HTR-8/SVneo (cell line): ENCODE measurements at regions not wholly inside any gene's neighbourhood (a gene's known extent, or its start where the extent isn't known, plus 50 kb on each side); places are given as distances from the start of the nearest gene placed in this dataset.

Source experiments
- DNase-seq: peaks from one replicate; pipeline ENCODE4 v3.0.0; 2011; ENCODE audit warnings: low spot score, mixed read lengths; ENCODE audit not compliant: insufficient read length
- FAIRE-seq: peaks from 2 replicates; lab custom pipeline; 2011; peaks lifted over from hg19 to GRCh38; lab: Jason Lieb, UNC

DNA sequence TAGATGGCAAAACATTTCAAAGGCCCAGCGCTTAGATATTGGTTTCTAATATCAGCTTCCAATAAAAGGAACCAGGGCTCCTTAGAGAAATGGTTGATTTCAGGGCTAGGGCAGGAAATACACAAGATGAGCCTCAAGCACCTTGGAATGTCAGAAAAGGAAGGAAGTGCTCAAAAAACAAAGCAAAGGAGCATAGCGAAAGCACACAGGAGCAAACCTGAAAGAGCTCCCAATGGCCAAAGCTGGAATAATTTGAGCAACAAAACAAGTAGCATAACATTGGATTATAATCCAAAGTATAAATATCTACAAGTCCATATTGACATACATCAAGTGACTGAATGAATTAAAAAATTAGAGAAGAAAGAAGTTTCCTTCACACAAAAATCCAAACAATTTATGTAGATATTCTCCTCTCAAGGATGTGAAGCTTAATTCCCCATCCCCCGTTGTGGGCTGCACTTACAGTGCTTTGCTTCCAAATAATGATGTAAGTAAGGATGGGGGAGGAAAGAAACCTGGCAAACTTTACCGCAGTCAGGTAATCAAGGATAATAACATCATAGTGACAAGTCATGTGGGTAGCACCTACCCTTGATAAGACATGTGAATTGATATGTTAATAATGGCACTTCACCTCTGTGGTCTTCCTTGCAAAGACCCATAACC, 132.9 kb upstream of the DST start:
- FAIRE-seq (peak; percentile 78), DNase-seq (no peak)

DNA sequence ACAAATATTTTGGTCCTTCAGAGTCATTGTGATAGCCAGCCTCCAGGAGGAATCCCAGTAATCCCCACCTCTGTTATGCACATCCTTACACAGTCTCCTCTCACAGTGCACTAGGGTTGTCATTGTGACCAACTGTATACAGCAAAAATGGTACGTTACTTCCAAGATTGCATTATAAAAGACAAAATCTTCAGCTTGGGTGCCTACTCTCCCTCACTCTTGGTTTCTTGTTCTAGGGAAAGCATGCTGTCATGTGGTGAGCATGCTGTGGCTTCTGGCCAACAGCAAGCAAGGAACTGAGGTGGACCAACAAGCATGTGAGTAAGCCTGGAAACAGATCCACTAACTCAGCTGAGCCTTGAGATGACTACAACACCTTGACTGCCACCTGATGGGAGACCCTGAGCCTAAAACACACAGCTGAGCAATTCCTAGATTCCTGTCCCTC, 130.1 kb upstream of the DST start:
- peak; percentile 60 for DNase-seq
- FAIRE-seq: peak; percentile 93

DNA sequence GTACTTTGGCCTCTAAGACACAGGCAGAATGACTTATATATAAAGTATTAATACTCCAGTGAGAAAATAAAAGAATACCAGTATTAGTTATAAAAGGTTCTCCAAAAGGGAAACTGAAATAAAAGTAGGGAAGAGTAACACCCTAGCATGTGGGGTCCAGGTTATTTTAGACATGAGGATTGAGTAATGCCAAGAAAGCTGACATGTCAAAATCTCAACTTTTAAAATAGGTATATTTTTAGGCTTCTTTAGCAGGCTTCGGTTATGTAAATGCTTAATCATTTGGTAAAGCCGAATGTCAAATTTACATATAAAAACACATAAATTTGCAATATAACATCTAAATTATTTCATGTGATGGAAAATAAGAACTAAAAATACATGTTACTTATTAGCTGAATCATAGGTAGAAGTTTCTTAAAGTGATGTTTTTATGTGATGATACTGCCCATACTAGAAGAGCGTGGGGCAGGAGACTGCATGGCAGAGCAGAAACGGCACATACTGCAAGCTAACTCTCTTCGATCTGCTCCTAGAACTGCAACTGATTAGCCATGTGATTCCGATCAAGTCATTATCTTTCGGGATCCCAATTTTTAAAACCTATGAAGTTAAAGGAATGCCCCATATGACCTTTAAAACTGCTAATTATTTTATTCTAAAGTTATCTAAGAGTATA, 129.4 kb upstream of the DST start:
- FAIRE-seq (no peak), DNase-seq (no peak)

DNA sequence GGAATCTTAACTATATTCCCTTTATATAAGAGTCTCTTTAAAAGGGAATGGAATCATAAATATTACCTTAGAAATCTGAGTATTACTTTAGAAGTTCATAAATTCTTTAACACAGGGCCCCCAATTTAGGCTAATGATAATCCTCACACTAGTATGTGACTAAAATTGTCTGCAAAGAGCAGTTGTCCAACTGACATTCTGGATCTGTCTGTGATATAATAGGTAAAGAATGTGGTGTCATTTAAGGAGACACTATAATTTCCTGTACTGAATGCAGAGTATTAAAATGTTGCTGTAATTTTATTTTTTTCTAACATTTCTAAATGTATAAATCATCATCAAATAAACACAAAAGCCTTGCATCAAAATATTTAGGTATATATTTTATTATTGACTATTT, 128.5 kb upstream of the DST start:
- FAIRE-seq (peak; percentile 54), DNase-seq (no peak)

DNA sequence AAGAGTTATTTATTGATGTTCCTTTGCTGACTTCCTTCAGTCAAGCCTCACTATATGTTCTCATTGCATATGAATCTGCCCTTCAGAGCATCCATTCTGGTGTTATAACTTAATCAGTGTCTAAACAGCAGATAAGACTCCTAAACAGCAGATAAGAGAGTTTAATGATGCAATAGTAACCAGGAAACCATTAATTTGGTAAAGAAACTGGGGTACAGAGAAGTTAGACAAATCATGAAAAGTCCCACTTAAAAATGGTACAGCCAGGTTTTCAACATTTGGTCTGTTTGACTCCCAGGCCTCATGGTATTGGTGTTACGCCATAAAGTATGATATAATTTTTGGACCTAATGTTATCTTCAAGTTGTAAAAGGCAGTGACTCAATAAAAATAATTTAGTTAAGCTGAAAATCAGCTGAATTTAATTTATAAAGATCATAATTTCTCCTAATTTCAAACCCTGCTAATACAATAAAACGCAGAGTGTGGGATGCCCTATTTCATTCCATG, 127.4 kb upstream of the DST start:
- no peak for FAIRE-seq

DNA sequence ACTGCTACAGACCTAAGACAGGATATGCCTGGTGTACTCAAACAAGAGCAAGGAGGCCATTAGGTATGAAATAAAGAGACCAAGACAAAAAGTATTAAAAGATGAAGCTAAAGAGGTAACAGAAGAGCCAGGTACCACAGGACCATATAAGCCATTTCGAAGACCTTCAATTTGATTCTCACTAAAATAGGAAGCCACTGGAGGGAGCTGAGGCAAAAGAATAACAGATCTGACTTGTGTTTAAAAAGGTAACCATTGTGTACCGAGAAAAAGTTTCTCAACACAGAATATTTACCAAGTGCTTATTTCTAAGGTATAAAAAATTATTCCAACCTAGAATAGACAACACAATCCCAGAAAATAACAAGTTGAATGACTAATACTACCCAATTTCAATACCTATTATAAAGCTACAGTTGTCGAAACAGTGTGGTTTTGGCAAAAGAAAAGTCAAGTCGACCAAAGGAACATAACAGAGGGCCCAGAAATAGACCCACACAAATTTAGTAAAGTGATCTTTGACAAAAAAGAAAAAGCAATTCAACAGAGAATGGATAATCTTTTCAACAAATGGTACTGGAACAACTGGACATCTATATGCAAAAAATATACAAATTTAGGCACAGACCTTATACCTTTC, 125.3 kb upstream of the DST start:
- FAIRE-seq (no peak), DNase-seq (no peak)

More for the DNA sequence above, 127.4 kb upstream of the DST start:
- DNase-seq: no peak

DNA sequence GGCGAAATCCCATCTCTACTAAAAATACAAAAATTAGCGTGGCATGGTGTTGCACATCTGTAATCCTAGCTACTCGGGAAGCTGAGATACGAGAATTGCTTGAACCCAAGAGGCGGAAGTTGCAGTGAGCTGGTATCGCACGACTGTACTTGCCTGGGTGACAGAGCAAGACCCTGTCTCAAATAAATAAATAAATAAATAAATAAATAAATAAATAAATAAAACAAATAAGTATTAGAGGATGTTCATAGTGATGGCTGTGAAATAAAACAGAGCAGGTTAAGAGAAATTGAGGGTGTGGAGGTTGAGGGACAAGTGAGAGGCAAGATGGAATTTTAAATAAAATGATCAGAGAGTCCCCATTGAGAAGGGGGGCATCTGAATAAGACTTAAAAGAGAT, 124.7 kb upstream of the DST start:
- DNase-seq (no peak), FAIRE-seq (no peak)

DNA sequence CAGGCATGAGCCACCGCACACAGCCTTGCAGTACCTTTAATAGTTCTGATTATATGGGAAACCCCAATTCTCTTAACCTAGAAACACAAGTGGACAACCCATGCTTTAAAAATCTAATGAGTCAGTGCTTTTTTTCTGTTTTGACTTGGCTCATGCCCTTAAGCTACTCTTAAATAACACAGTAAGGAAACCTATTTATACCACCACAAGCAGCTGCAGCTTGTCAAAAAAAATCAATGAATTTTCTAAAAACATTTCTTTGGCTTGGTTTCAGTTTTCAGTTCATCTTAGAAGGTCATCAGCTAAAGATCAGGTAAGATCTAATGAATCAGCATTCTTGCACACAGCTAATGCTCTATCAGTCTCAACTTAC, 124.1 kb upstream of the DST start:
- no peak for FAIRE-seq

DNA sequence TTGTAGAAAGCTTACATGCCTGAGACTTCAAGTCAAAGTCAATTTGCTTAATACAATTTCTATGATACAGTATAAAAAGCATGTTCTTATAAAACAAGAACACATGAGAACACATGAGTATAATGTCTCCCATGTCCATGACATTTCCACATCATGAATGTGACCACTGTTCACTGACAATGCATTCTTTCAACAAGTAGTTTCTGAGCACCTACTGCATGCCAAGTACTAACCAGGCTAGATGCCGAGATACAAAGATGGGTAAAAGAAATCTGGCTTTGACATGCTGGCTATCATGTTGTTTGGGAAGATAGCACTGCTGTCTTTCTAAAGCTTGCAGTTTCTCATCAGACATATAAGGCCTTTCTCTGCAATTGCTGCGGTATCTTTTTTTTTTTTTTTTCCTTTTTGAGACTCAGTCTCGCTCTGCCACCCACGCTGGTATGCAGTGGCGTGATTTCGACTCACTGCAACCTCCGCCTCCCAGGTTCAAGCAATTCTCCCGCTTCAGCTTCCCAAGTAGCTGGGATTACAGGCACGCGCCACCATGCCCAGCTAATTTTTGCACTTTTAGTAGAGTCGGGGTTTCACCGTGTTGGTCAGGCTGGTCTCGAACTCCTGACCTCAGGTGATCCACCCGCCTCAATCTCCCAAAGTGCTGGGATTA, 123.6 kb upstream of the DST start:
- peak; percentile 20 for FAIRE-seq
- DNase-seq: no peak

More for the DNA sequence above, 124.1 kb upstream of the DST start:
- peak; percentile 65 for DNase-seq

DNA sequence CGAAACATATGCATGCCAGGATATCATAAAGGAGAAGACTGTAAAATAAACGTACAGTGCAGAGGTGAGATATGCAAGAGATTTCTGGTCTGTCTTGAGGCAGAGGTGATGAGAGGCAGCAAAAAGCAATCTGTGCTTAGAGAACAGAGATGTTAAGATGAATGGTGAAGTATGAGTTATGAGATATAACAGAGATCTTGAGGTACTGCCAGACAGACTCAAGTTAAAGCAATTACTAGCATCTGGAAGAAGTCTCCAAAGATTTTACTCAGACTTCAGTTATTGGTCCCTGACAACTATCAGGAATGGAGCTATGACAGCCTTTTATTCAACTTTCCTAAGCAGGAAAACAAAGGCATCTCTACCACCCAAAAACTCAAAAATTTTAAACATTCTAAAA, 122.8 kb upstream of the DST start:
- FAIRE-seq: no peak
- no peak for DNase-seq

DNA sequence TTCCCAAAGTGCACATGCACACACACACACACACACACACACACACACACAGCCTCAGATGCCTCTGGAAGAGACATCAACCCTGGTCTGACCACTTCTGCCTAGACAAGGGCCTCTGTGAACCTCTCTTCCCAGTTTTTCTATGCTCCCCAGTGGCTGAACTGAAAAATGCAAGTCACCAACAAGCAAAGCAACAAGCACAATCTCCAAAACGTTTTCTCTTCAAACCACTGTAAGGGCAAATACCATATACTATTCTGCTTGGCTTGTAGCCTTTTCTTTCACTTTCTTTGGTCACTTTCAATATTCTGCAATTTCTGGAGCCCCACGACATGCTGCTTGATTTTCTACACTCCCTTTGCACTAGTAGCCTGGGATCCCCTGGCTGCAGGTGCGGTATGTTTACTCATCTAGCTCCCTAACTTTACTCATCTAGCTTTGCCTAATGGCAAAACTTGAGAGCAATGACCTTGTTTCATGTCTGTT, 121.4 kb upstream of the DST start:
- FAIRE-seq: peak; percentile 54
- DNase-seq: no peak

DNA sequence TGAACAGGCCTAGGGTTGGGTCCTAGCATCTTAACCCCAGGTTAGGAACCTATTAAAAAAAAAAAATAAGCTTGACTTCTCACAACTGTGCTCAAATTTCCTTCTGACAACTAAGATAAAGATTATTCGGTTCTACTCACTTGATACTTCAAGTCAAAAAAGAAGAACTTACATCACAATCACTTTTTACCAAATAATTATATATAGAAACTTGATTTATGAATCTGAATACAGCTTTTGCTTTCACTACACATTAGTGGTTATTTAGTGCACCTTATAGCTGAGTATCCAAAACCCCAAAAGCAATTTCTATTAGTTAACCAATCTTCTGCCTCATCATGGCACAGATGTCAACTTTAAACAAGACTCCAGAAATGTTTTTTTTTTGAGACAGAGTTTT, 119.0 kb upstream of the DST start:
- FAIRE-seq (no peak), DNase-seq (no peak)

DNA sequence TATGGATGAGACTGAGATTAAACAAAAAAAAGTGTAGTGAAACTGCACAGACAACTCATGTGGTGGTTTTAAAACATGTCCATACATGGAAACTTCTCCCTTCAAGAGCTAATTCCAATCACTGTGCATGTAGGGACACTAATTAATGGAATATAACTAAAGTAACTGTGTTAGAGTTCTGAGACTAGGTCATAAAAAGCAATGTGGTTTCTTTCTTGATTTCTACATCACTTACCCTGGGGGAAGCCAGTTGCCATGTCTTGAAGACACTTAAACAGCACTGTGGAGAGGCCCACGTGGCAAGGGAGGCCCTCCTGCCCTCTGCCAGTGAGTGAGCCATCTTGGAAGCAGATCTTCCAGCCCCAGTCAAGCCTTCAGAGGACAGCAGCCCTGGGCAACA, 118.2 kb upstream of the DST start:
- FAIRE-seq: no peak
- no peak for DNase-seq

DNA sequence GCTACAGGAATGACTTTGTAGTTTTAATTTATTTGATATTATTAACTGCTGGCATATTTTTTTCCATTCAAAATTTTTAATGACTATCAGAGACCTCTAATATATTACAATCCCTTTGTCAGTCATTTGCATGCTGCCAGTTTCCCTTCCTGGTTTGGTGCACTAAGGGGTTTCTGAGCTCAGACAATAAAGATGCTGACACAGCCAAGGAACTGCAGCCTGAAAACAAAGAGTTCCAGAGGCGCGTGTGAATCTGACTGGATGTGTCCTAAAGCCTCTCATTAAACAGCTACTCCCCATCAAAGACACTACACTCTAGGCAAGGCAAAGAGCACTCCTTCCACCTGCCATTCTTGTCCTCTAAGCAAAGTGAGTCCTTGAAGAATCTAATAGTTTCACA, 116.8 kb upstream of the DST start:
- FAIRE-seq (no peak), DNase-seq (no peak)

DNA sequence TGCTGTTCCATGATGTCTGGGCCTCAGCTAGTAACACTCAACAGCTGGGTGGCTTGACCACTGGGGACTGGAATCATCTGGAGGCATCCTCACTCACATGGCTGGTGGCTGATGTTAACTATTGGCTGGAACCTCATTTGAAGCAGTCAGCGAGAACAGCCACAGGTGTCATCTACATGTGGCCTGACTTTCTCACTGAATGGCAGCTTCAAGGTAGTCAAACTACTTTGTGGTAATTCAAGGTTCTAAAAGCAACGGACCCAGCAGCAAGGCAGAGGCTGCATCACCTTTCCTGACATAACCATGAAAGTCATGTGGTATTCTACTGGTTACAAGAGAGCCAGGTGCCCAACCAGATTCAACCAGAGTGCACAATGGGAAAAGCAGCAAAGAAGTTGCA, 115.9 kb upstream of the DST start:
- DNase-seq: no peak

DNA sequence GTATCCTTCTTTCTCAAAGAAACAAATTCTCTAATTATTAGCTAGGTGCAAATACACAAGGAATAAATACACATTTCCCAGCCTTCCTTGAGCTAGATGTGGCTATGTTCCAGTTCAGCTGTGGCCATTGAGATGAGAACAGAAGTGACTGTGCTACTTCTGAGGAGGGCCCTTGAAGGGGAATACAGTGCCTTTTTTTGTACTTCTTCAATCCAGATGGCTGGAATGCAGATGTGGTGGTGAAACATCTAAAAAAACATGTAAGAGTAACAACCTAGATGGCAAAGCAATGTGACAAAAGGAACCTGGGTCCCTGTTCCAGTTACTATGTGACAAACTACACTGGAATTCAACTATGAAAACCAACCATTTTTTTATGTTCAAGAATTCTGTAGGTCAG, 115.4 kb upstream of the DST start:
- FAIRE-seq (peak; percentile 28), DNase-seq (no peak)

More for the DNA sequence above, 115.9 kb upstream of the DST start:
- peak; percentile 85 for FAIRE-seq

DNA sequence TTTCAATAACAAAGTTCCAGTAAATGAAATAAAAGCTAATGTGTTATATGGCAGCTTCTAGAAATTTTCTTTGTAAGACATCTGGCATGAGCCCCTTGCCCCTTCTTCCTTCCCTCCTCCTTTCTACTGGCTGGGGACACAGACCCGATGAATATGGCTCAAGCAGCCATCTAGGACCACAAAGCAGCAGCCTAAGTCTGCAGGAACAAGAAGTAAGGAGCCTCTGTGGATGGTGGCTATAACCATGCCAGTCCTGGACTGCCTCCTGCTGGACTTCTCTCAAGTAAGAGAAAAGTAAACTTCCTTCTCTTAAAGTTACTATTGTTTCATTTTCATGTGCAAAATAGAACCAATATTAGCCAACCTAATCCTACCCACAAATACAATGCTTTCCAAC, 114.9 kb upstream of the DST start:
- peak; percentile 79 for FAIRE-seq
- DNase-seq: no peak

DNA sequence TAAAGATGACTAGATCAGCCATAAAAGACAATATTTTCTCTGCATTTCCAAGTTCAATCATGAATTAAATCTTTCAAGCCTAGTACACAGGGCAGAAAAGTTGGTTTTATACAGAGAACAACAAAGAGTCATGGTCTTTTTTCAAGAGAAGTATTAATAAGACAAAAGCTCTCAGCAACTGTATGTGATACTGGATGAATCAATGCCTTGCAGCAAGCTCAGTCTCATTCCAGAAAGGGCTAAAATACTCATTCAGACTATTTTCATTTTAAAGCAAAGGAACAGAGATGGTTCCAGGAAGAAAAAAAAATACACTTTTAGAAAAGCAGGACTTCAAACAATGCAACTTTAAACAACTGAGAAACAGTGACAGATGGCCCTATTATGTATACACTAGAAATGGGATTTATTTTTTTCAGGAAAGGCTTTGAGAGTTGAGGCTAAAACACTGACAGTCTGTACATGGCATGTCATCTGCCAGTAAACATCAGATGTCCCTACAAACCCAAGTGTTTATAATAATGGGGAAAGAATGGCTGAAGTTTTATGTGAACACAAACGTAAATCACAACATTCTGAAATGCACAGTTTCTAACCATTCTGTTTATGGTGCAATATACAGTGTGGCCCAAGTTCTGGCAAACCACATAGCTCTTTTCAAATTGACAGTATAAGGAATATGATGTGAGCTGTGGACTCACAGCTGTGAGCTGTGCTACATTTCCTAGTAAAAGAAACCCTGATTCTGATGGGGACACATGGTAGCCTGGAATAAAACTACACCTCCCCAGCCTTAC, 114.3 kb upstream of the DST start:
- no peak for DNase-seq
- FAIRE-seq: no peak

DNA sequence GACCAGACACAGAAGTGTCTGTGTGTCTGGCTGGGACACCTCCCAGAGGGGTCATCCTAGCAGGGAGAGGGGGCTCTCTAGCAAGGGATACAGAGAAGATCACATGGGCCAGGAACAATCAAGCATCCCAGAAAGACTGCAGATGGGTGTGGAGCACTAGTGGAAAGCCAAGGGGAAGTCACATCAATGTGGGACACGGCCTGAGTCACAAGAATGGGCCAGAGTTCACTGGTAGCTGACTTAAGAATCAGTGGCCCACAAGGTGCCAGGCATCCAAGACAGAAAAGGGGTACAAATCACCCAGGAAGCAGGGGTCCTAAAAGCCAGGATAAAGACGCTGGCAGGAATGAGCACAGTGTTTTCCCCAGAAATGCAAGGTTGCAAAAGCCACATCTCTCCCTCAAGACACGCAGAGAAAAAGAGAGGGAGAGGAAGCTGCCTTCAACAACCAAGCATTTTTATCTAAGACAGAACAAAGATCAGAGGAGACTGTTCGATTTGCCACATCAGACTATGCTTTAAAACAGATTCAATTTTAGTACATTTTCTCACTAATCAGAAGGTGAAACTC, 113.6 kb upstream of the DST start:
- DNase-seq: no peak
- no peak for FAIRE-seq

DNA sequence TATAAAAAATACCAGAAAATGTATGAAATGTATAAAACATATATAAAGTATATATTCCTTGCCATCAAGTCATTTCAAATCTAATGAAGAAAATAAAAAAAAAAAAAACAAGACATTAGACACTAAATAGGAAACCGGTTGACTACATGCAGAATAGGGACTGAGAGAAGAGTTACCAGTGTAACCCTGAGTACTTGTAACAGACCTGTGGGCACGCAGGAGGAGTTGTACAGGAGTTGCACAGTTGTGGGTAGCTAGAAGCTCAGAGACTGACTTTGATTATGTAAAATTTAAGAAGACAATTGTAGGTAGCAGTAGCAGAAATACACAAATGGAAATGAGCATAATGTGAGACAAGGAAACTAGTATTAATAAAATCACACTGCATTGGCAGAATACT, 112.4 kb upstream of the DST start:
- FAIRE-seq (no peak), DNase-seq (no peak)
